Stimulated activated CD4-positive, alpha-beta T cell treated with anti-CD3 and anti-CD28 coated beads, Interleukin-1b, Interleukin-23, amount 100 ng/mL, for 48 hours (primary cell): ENCODE measurements at regions not wholly inside any gene's neighbourhood (a gene's known extent, or its start where the extent isn't known, plus 50 kb on each side); places are given as distances from the start of the nearest gene placed in this dataset.
A peak's percentile ranks its signal among the peaks of the same experiment; 100 is the strongest.
"Not testable (repeated sequence)": the region's sequence is repeated elsewhere in the genome, so short reads cannot be mapped to it uniquely, and the experiment has no call there.

Source experiments
- DNase-seq: peaks from one replicate; pipeline ENCODE4 v3.0.0-alpha.2; 2020

DNA sequence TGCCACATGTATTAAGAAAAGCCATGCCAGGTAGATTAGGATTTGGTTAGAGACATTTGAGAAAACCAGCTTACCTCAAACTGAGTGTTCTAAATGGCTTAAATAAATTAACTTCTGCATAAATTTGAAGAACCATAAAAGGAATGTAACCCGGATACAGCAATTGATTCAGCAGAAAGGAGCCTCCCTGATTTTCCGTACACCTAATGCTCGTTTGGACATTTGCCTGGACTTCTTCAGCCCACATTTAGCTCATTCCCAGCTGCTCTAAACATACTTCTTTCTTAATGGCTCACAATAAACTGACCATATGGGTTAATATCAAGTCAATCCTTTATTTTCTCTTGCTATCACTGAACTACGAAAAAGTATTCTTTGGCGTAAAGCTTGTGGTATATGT lies 392.4 kb downstream of the ZNF516 start:
- no peak for DNase-seq

DNA sequence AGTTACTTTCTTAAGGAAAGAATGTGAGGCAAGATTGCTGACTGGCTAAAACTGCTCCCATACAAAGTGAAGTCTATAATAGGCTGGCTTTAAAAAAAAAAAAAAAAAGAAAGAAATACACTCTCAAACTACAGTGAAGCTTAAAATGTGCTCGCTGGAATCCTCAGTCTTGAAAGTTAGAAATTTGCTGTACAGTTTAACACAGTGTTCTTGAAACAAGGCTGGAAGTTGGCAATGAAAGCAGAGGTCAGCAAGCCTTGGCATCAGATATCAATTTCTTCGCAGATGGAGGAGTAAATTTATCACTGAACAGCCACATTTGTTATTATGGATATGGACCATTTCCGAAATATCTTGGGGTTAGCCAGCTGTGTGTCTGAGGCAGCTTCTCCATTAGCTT lies 392.9 kb downstream of the ZNF516 start:
- no peak for DNase-seq

DNA sequence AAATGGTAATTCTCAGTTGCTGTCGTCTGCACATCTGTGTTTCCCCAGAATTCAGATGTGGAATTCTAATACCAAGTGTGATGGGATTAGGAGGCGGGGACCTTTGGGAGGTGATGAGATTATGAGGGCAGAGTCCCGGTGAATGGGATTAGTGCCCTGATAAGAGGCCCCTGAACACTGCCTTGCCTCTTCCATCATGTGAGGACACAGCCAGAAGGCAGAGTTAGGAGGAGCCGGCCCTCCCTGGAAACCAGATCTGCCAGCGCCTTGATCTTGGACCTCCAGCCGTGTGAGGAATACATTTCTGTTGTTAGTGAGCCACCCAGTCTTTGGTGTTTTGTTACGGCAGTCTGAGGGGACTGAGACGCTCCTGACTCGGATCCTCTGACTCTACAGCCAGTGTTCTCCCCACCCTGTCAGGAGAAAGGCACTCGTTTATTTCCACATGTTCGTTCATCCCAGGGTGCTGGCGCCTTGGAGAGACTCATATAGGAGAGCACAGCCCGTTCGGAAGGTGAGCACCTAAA lies 395.0 kb downstream of the ZNF516 start:
- DNase-seq, result no peak

DNA sequence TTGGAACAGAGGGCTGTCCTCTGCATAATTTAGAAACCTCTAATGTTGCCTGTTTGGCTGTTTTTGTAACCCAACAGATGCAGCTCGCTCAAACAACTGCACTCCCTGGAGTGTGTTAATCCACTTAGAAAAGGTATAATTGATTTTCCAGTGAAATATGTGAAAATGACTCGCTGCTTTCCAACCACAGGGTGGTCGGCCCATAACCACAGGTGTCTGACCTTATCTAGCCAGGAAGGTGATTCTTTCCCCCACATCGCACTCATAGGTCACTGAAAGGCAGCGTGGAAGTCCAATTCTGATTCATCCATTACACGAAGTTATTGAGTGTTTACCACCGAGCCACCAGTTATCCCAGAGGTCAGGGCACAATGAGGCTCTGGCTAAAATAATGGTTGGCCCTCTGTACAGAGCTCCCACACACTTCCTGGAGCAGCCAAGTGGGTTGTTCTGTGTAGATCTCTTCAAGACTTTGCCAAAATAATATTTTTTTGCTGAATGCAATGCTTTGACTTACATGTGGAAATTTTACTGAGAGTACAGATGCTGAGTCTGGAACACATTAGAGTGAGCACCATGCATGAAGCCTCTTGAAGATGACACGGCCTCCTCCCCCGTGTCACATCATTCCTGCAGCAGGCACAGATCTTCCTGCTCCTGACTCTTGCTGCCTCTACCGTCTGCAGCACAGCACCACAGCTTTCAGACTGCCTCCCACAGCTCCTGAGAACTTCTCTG lies 396.2 kb downstream of the ZNF516 start:
- peak; percentile 5 for DNase-seq

DNA sequence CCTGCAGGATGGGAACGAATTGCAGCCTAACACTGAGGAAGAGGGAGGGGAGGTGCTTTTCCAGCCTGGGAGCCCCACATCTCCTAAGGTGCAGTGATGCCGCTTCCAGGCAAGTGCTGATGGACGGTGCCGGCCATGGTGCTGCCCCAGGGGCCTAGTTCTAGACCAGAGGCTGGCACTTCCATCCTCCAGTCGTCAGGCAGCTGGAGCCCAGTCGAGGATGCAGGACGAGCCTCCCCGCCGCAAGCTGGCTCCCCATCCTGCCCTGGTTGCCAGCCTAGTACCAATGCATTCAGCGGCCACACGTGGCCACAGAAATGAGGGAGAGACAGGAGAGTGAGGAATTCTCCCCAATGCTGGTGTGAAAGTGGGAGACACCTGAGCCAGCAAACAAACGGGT lies 413.5 kb downstream of the ZNF516 start:
- DNase-seq, result no peak

DNA sequence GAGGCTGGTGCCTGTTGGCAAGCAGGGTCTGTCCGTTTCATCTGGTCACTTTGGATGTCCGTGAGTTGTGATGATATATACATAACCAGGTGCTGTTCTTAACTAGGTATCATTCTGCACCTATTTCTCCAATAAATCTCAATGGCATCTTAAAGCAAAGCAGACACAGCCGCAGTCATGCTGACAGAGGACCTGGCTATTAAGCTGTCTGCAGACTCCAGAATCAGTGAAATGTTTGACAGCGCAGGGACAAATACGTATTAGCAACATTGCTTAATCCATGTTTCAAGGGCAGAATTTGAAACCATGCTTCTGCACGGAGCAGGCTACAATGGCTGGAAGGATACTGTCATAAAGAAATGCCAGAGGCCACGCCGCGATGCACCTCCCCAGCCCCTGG lies 414.6 kb downstream of the ZNF516 start:
- no peak for DNase-seq

DNA sequence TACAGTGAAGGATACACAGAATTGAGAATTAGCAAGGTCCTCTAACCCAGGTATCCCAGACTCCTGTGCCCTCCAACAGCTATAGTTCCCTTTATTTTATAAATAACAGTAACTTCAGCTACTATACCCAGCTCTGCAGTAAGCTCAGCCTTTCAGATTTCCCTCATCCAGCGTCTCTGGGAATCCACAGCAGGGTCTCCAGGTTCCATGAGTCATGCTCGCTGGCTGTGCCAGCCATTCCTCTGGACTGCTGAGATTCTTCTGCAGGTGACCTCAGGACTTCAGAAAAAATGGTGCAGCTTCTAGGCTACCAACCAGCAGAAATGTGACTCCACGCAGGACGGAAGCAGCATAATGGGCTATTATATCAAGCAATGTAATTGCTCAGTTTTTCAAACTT lies 419.3 kb downstream of the ZNF516 start:
- no peak for DNase-seq

DNA sequence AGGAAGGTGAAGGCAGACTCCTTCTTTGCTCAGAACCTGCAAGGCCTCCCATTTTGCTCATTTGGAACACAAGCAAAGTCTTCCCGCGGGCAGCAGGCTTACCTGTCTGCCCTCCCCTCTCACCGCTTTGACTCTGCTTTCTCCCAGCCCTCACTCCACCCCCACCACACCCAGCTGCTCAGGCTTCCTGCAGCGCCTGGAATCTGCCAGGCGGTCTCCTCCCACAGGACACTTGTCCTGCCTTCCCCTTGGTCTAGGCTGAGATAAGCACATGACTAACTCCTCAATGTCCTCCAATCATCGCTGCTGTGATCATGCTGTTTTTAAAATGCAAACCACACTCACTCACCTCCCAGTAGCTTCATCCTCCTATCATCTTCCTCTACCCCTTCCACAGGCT lies 430.0 kb downstream of the ZNF516 start:
- DNase-seq, result no peak

DNA sequence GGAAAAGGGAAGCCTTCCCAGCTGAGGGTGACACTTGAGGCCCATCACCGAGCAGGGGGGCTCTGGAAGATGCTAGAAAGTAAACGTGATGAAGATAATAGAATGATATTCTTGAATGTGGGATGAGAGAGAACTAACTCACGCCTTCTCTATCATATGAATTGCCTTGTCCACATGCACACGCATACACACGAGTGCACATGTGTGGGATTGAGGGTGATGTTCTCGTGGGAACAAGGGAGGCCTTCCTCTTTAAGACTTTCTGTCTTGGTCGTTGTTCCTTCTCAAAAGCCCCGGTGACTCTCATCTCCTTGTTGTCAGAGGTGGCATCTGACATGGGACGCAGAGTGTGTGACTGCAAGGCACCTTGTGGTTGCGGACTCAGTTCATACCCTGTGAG lies 436.9 kb downstream of the ZNF516 start:
- no peak for DNase-seq

DNA sequence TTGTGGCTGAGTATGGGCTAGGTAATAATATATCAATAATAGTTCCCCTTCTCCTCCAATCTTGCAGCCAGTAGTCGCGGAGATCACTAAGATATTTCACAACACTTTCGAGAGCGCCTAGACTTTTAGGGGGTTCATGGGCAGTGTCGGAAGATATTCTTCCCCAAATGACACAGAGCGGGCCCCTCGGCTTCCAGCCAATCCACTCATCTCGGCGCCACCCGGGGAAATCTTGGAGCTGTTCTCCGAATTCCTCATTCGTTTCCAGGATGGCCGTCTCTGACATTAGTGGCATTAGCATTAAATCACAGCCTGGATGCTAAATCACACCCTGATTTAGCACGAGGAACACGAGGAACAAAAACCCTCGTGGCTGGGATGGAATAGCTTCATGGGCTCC lies 437.7 kb downstream of the ZNF516 start:
- DNase-seq, result no peak

DNA sequence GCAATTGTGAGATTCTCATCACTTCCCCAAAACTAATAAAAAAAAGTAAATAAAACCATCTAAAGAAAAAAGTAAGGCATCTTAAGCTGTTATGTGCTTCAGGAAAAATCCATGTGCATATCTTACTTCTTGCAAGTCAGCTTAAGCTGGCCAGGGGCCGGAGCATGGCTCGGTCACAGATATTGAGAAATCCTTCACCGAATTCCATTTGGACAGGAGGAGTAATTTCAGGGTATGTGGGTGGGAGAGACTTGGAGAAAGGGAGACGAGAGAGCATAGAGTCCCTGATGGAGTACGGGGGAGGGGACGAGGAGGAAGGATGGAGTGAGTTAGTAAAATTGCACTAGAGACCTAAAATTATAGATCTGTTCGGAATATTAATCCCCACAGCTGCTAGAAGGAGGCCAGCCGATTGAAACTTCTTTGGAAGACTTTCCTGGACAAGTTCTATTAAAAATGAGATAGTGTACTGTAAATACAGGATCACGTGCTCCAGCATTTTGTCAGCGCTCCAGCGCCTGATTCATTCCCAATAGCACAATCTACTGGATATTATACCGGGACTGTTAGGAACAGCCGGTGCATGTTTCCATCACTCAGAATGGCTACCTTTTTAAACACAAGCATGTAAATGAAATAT lies 438.5 kb downstream of the ZNF516 start:
- no peak for DNase-seq

DNA sequence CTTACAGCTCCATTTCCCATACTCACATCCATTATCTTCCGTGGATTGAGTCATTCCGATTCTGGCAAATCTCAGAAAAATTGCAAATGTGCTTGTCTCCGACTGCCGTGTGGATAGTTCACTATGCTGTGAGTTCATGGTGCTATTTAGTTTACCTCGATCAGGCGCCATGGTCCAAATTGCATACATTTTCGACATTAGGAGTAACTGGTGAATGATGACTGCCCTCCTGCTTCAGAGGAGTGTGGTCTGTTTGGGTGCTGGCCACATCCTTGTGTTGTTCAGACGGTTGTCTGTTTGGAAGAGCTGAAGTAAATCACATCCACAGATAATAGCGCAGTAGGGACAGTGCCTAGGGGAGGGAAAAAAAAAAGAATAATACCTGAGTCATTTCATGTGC lies 439.5 kb downstream of the ZNF516 start:
- DNase-seq, result no peak

DNA sequence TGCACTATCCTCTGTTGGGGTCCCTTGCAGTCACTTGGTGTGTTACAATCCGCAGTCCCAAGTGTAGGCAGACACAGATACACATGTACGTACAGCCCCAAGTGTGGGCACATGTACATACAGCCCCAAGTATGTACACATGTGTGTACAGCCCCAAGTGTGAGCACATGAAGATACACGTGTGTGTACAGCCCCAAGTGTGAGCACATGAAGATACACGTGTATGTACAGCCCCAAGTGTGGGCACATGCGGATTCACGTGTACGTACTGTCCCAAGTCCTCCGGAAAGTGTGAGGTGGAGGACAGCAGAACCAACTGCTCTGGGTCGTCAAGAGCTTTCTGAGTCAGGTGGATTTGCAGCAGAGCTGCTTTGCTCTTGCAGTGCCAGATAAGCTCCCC lies 440.0 kb downstream of the ZNF516 start:
- no peak for DNase-seq

DNA sequence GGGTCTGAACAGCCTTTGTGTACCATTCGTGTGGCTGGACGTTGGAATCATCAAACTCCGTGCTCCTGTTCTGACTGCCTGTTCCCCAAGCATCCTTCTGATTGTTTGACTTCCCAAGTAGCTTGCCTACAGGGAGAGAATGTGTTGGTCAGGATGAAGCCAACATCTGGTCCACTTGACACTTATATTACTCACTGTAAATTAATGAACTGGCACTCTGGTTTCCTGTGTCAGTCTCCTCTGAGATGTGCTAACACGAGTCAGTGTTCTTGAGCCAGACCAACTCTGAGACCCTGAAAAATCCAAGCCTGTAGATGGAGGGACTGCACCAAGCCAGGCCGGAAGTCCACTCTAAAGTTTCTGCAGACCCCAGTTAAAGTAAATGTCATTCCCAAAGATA lies 440.9 kb downstream of the ZNF516 start:
- no peak for DNase-seq

DNA sequence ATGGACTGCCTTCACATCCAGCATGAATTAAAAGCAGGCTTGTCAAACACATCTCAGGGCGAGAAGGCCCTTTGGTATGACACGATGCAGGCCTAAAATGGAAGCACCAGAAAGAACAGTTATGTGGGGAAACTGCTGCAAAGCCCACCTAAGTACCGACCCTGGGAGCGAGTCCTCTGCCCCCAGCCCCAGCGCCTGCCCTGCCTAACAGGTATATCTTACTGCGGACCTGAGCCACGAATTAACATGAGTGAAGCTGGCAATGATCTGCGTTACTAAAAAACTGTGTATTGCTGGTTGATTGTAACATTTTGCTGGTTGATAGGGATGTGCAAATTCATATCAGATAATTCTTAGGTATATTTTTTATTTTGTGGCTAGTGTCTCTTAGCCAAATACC lies 441.5 kb downstream of the ZNF516 start:
- no peak for DNase-seq

DNA sequence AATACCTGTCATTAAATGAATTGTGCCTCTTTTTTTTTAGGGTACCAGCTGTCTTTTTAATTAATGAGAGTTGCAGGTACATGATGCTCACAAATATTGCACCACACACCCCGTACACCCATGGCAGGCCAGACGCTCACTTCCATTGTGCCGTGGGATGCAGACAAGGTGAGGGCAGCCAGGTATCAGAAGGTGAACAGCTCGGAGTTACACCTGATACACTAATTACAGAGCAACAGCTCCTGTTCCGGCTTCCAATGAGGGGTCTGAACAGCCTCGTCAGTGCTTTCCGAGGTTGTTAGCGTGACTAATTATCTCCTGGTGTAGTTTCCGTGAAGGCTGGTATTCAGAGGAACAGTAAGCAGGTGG lies 442.8 kb downstream of the ZNF516 start:
- DNase-seq, result no peak

DNA sequence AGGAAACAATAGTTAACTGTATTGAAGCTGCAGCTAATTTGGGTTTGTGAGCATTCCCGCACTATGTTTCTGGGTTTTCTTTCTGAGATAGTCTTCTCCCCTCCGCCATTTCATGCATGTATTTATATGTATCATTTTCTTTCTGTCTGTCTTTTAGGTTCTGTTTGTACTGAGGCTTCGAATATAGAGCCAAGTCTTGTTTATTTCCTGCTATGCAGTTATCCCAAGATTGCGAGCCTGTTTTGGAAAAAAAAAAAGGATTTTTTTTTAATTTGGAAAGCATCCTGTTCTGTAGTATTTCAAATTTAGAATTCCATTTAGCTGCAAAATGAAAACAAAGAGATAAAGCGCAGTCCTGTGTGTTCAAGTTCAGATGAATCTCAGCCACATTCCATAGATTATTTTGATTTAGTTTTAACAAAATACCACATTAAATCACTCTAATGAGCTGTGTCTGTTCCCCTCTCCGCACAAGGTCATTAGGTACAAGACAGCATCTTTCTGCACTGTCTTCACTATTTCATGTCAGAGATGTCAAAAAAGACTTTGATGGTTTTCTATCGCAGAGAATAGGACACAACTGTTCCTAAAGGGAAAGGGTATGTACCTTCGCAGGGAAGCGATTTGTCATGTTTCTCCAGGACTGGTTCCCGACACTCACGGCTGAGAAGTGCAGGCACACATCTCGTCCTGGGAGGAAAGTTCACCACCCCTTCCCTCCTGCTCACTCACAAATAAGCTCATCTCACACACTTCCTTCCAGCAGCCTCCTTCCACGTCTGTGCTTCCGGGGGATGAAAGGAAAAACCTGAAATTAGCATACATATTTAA lies 443.4 kb downstream of the ZNF516 start:
- no peak for DNase-seq

DNA sequence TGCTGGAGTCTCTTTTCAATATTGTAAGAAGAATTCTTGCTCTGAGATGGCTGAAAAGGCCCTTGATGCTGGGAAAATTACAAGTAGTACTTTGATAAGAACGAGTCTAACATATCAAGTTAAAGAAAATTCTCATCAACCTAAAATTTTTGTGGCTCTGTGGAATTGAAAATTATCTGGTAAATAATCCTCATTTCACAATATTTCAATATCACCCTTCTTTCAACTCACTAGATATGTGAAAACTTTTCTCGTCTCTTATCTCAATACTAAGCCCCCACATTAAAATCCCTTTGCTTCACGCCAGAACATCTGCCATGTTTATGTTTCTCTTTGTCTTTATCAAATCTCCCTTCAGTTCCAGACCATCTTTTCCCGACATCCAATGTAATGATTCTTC lies 448.8 kb downstream of the ZNF516 start:
- no peak for DNase-seq

DNA sequence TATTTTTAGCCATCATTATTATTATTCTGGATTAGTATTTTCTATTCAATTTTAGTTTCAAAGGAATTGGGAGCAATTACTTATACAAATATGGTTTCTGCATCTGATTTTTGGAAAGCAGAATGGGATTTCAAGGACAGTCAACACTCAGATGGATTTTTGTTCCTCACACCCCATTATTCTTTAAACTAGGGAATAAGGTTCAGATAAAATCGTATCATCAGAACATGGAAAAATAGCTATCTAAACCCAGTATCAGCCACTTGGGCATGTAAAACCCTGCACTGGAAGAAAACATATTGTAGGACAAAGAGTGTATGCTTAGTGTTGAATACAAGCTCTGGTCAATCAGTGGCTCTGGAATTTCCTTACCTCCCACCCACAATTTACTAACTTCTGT lies 452.5 kb downstream of the ZNF516 start:
- DNase-seq, result no peak

DNA sequence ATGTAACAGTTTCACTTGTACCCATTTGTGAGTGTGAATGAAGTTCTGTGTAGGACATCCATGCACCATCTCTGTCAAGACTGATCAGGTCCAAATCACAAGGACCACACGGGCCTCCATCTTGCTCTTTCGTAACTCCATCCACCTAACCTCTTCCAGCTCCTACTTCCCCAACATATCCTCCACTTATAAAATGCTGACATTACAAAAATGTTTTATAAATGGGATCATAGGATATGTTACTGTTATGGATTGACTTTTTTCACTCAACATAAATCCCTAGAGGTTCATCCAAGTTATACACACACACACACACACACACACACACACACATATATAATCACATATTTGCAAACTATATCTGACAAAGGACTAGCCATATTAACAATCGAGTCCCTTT lies 476.8 kb downstream of the ZNF516 start:
- DNase-seq, result no peak

DNA sequence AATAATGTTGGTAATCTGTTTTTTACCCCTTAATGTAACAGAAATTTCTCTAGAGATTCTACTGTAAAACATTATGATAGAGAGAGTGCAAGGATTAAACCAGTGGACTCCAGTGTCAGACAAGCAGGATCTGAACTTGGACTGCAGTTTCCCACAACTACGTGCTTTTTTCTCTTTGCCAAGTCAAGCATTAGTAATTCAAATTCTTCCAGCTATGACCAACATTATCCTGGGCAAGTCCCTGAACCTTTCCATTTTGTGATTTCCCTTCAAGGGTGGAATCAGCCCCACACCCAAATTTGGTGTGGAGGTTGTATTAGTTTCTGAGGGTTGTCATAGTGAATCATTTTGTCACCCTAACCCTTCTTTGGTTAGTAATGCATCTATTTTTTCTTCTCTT lies 482.0 kb downstream of the ZNF516 start:
- no peak for DNase-seq

DNA sequence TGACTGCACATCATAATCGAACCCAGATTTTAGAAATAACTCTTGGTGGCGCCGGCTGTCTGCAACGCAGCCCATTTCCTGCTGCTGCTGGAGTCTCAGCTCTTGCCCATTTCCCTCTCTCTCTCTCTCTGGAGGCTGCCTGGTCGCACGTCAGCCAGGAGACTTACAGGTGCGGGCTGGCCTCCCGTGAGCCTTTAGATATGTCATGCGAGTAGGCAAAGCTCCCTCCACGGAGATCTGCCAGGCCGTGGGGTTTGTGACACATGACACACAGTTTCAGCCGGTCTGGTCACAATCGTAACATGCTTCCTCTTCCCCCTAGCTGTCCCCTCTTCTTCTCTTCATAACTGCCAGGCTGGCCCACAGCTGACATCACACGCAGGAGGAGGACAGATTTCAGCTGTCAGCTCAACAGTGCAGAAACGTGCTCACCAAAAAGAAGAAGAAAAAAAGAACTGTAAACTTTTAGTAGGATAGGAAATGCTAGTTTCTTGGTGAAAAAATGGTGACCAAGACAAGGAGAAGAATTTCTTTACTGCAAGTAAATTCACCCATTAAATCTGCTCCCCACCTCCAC lies 489.3 kb downstream of the ZNF516 start:
- no peak for DNase-seq

DNA sequence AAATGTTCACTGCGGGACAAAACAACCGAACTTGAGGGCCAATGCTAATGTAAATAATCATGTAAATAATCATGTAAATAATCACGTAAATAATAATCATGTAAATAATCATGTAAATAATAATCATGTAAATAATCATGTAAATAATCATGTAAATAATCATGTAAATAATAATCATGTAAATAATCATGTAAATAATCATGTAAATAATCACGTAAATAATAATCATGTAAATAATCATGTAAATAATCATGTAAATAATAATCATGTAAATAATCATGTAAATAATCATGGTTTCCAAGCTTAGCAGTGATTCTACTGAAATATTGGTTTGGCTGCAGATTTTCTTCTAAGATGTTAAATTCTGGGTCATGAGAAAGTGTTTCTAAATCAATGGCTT lies 507.1 kb downstream of the ZNF516 start:
- not testable (repeated sequence) for DNase-seq

DNA sequence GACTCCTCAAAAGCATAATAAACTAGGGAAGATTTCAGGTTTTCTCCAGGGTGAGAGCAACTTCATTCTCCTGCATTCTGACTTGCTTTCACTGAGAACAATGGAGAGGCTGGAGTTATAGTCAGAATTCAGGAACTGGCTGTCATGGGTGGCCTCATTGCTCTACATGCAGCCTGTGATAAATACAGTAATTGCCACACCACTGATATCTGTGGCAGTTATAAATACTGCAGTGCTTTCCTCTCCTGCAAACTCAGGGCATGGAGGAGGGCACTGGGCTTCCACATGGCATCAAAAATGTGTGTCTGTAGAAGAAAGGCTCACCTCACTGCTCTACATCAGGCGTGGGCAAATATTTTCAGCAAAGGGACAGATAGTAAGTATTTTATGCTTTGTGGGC lies 510.2 kb downstream of the ZNF516 start:
- no peak for DNase-seq
